Neutrophil (primary cell): ENCODE measurements at regions not wholly inside any gene's neighbourhood (a gene's known extent, or its start where the extent isn't known, plus 50 kb on each side); places are given as distances from the start of the nearest gene placed in this dataset.

Experiments used
- H3K27ac ChIP-seq: fragments of 200-600 bp; sonication (generic); 2 replicates; pipeline ENCODE4 v1.5.1; 2016; ENCODE audit warnings: mild to moderate bottlenecking, moderate library complexity
- H3K27me3 ChIP-seq: fragments of 200-600 bp; sonication (generic); 2 replicates; pipeline ENCODE4 v1.6.0; 2016; ENCODE audit warnings: mild to moderate bottlenecking
- H3K36me3 ChIP-seq: fragments of 200-600 bp; sonication (generic); 2 replicates; pipeline ENCODE4 v1.5.1; 2017
- H3K4me1 ChIP-seq, 2 experiments: fragments of 200-600 bp in 1 of 2; sonication (generic) in 1 of 2; 1 replicate in 1 of 2; 2 replicates in 1 of 2; pipeline versions ENCODE4 v1.5.1 to v1.6.1; 2013 to 2016; ENCODE audit warnings: low read depth in 1 of 2, low read length in 1 of 2, mild to moderate bottlenecking in 1 of 2, moderate library complexity in 1 of 2; ENCODE audit not compliant: control insufficient read depth in 1 of 2, insufficient read depth in 1 of 2
- H3K4me3 ChIP-seq, 2 experiments: fragments of 200-600 bp in 1 of 2; sonication (generic) in 1 of 2; 1 replicate in 1 of 2; 2 replicates in 1 of 2; pipeline ENCODE4 v1.5.1; 2013 to 2016; ENCODE audit warnings: low read depth in 1 of 2, low read length in 1 of 2, mild to moderate bottlenecking in 1 of 2, moderate library complexity in 1 of 2
- H3K9me3 ChIP-seq: fragments of 200-600 bp; sonication (generic); 2 replicates; pipeline ENCODE4 v1.5.1; 2016
- CTCF ChIP-seq: fragments of 200-600 bp; sonication (generic); IDR thresholded peaks from 2 replicates; pipeline ENCODE4 v1.5.1; 2016; ENCODE audit warnings: antibody characterized with exemption

GRCh38 chr9:31677877-31678276 is 706.6 kb upstream of the ACO1 start:
- Histone ChIP-seq H3K36me3 (no peaks in the 10 kb centered on the region), H3K27ac (no peak overlapping the region), H3K9me3 (no peaks in the 10 kb centered on the region), H3K4me3 (no peak overlapping the region), H3K4me1 (no peaks in the 10 kb centered on the region), H3K27me3 (no peaks in the 10 kb centered on the region)
- no peak for TF ChIP-seq CTCF

GRCh38 chr9:31683116-31683515 is 701.3 kb upstream of the ACO1 start:
- Histone ChIP-seq H3K4me1 (no peaks in the 10 kb centered on the region), H3K4me3 (no peak overlapping the region), H3K27me3 (no peaks in the 10 kb centered on the region), H3K9me3 (no peaks in the 10 kb centered on the region), H3K36me3 (no peaks in the 10 kb centered on the region), H3K27ac (no peak overlapping the region)
- no peak for TF ChIP-seq CTCF

- no peak overlapping the region for H3K27ac ChIP-seq
- TF ChIP-seq CTCF: no peak
- H3K9me3 ChIP-seq: no peaks in the 10 kb centered on the region
- H3K27me3 ChIP-seq: no peaks in the 10 kb centered on the region
- H3K4me3 ChIP-seq: no peak overlapping the region
- no peaks in the 10 kb centered on the region for H3K36me3 ChIP-seq
- H3K4me1 ChIP-seq: no peaks in the 10 kb centered on the region
Observed at GRCh38 chr9:31697956-31698355, 686.5 kb upstream of the ACO1 start.

GRCh38 chr9:31699836-31700235 is 684.6 kb upstream of the ACO1 start:
- no peak for TF ChIP-seq CTCF
- Histone ChIP-seq H3K4me3 (no peak overlapping the region), H3K27ac (no peak overlapping the region), H3K36me3 (no peaks in the 10 kb centered on the region), H3K9me3 (no peaks in the 10 kb centered on the region), H3K4me1 (no peaks in the 10 kb centered on the region), H3K27me3 (no peaks in the 10 kb centered on the region)

GRCh38 chr9:31700252-31701045 is 684.0 kb upstream of the ACO1 start:
- no peak for TF ChIP-seq CTCF
- no peaks in the 10 kb centered on the region for H3K4me1 ChIP-seq
- H3K9me3 ChIP-seq: no peaks in the 10 kb centered on the region
- no peak overlapping the region for H3K4me3 ChIP-seq
- H3K27me3 ChIP-seq: no peaks in the 10 kb centered on the region
- no peak overlapping the region for H3K27ac ChIP-seq
- no peaks in the 10 kb centered on the region for H3K36me3 ChIP-seq
